GM06990 (cell line): ENCODE measurements at regions not wholly inside any gene's neighbourhood (a gene's known extent, or its start where the extent isn't known, plus 50 kb on each side); places are given as distances from the start of the nearest gene placed in this dataset.

ENCODE experiments used
- DNase-seq: peaks from one replicate; pipeline ENCODE4 v3.0.0-alpha.2; 2011; ENCODE audit not compliant: insufficient read length; ENCODE audit errors: extremely low read depth
- H3K27me3 ChIP-seq: replicated peaks from 2 replicates; pipeline ENCODE4 v1.6.0; 2011; ENCODE audit warnings: low read length; ENCODE audit not compliant: control insufficient read depth, insufficient read depth
- H3K36me3 ChIP-seq: 2 replicates; pipeline ENCODE4 v1.5.1; 2011; ENCODE audit warnings: low read length; ENCODE audit not compliant: control insufficient read depth, insufficient read depth
- H3K4me3 ChIP-seq: replicated peaks from 2 replicates; pipeline ENCODE4 v1.5.1; 2011; ENCODE audit warnings: low read depth, mild to moderate bottlenecking, control low read depth, low read length
- TF ChIP-seq, protein P1 (sequence below): IDR thresholded peaks from 2 replicates; pipeline ENCODE4 v1.5.1; 2011; ENCODE audit warnings: low read length, control low read depth, mild to moderate bottlenecking, inconsistent platforms; ENCODE audit not compliant: insufficient read depth, poor library complexity, severe bottlenecking

DNA sequence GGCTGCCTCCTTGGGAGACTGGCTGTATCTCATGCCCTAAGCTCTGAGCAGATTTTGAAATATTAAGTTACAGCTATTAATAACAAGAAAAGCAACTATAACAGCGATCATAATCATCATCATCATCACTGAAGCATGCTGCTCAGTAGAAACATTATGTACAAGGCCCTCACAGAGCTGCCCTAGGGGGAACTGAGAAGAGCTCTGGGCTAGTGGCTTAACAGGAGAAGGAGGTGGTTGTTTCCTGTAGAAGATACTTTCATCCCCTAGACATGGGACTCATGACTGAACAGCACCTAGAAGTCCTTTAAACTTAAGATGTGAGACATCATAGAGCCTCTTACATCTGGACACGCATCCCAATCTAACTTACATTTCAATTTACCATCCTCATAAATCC, 332.8 kb upstream of the PLET1 start:
- TF ChIP-seq, protein P1, sequence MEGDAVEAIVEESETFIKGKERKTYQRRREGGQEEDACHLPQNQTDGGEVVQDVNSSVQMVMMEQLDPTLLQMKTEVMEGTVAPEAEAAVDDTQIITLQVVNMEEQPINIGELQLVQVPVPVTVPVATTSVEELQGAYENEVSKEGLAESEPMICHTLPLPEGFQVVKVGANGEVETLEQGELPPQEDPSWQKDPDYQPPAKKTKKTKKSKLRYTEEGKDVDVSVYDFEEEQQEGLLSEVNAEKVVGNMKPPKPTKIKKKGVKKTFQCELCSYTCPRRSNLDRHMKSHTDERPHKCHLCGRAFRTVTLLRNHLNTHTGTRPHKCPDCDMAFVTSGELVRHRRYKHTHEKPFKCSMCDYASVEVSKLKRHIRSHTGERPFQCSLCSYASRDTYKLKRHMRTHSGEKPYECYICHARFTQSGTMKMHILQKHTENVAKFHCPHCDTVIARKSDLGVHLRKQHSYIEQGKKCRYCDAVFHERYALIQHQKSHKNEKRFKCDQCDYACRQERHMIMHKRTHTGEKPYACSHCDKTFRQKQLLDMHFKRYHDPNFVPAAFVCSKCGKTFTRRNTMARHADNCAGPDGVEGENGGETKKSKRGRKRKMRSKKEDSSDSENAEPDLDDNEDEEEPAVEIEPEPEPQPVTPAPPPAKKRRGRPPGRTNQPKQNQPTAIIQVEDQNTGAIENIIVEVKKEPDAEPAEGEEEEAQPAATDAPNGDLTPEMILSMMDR = no peak
- Histone ChIP-seq H3K27me3 (no peaks in the 10 kb centered on the region), H3K4me3 (no peak overlapping the region), H3K36me3 (no peaks in the 10 kb centered on the region)
- no peak for DNase-seq

DNA sequence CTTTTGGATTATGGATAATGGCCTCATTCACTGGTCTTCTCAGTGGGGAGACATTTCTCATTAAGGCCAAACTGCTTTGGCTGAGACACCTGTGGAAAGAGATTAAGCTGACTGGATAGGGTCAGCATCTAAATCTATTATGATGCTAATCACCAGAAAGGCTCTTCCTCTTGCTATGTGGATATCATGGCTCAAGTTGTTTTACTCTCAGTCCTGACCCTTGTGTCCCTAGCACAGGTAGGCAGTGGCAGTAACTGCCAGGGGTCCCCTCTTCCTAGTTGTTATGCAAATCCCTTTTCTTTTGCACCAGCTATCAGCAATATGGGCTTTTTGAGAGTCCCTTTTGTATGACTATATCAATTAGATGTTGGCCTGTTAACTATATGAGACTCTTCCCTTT, 335.7 kb upstream of the PLET1 start:
- no peak overlapping the region for H3K4me3 ChIP-seq
- TF ChIP-seq, protein P1 = no peak

DNA sequence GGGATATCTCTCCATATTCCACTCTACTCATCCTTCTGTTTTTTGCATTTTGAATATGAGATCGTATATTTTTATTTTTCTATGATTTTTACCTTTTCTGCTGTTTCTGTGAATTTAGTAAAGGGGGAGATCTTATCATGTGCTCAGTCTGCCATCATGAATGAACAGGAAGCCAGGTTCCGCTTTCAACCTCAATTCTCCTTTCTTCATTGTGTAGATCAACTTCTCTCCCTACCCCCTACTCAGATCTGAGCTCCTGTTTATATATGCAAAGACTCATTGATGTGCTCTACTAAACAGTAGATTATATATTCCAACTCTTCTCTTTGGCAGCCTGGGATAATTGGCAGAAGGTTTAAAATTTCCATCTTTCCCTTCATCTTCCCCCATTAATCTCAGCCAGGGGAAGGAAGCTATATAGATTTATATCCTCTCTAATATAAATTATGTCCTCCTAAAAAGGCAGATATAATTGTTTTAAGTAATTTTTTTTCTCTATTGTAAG, 336.7 kb upstream of the PLET1 start:
- TF ChIP-seq, protein P1 = no peak
- Histone ChIP-seq H3K36me3 (no peaks in the 10 kb centered on the region), H3K4me3 (no peak overlapping the region), H3K27me3 (no peaks in the 10 kb centered on the region)
- DNase-seq = no peak

More for the DNA sequence above, 335.7 kb upstream of the PLET1 start:
- Histone ChIP-seq H3K36me3 (no peaks in the 10 kb centered on the region), H3K27me3 (no peaks in the 10 kb centered on the region)
- DNase-seq = no peak

DNA sequence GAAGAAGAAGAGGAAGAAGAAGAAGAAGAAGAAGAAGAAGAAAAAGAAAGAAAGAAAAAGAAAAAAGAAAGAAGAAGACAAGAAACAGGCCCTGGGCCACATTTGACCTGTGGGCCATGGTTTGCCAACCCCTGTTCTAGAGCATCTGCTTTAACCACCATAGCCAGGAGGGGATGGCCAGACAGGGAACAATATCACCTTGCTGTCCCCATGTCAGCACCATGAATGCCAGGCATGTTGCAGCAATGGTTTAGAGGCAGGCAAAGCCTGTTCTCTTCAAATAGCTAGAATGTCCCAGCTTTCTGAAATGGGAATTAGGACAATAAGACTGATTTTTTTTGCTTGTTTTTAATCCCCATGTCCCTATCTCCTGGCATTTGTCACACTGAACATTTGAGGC, 338.6 kb upstream of the PLET1 start:
- DNase-seq = no peak
- H3K4me3 ChIP-seq = no peak overlapping the region
- TF ChIP-seq, protein P1 = no peak

DNA sequence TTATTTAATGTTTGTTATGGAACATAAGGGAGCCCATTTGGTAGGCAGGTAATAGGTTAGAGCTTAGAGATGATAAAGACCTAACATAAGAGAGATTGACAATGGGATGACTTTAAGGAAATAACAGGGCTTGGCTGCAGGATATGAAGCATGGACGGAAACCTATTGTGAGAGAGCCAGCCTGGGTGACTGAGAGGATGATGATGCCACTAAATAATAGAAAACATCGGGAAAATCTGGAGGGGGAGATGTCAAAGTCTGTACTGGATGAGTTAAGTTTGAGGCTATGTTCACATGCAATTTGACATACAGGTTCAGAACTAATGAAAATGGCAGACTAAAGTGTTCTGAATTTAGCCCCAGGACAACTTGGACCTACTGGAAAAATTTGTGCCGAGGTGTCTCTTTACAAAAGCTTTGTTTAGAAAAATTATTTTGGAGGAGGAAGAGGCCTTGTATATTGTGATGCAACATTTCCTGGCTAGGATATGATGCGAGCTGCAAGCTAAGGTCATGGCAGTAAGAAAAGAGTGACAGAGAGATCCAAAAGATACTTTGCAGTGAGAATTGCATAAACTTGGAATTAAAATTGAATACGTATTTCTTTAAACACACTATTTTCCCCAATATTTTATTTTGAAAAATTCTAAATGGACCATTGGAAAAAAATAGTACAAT, 339.3 kb upstream of the PLET1 start:
- H3K4me3 ChIP-seq = no peak overlapping the region
- TF ChIP-seq, protein P1 = no peak
- no peaks in the 10 kb centered on the region for H3K36me3 ChIP-seq
- H3K27me3 ChIP-seq = no peaks in the 10 kb centered on the region
- no peak for DNase-seq

More for the DNA sequence above, 338.6 kb upstream of the PLET1 start:
- Histone ChIP-seq H3K27me3 (no peaks in the 10 kb centered on the region), H3K36me3 (no peaks in the 10 kb centered on the region)
